ENCODE measurements at regions not wholly inside any gene's neighbourhood (a gene's known extent, or its start where the extent isn't known, plus 50 kb on each side); places are given as distances from the start of the nearest gene placed in this dataset.

DNA sequence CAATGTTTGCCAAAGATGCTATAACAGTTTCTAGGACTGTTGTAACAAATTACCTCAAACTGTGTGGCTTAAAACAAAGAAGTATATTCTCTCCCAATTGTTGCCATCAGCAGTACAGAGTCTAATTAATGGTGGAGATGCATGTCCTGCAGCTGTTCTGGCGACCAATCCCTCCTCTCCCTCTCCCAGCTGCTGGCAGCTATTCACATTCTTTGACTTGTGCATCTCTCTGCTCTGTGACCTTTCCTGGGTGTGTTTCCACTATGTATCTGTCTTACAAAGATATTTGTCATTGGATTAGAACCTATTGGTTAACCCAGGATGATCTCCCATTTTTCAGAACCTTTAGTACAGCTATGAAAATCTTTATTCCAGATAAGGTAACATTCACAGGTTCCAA, 561.7 kb upstream of the POM121L12 start:
- DNase-seq = no peak

GRCh38 chr7:52472006-52472620, 563.3 kb upstream of the POM121L12 start:
- no peak for DNase-seq

DNA sequence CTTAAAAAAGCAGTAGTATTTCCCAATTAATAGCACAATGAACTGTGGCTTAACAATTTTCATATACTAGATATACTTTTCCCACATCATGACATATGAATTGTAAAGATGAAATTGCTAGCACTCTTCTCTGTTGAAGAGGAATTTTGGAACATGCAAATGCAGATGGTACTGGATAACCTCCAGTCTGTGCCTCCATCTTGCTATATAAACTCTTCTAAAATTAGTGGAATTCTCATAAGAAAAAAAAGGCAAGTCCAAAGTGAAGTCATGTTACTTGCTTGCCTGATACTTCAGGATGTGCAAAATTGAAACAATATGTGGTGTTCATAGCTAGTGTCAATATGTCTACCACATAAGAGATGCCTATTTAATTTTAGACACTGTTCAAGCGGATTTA, 570.2 kb upstream of the POM121L12 start:
- DNase-seq = no peak

- no peak for DNase-seq
Measured at GRCh38 chr7:52463341-52463740, 572.1 kb upstream of the POM121L12 start.

GRCh38 chr7:52462474-52462873, 573.0 kb upstream of the POM121L12 start:
- DNase-seq = no peak

- DNase-seq = no peak
Measured at GRCh38 chr7:52455571-52455970, 579.9 kb upstream of the POM121L12 start.

- no peak for DNase-seq
Measured at GRCh38 chr7:52450816-52451215, 584.6 kb upstream of the POM121L12 start.

DNA sequence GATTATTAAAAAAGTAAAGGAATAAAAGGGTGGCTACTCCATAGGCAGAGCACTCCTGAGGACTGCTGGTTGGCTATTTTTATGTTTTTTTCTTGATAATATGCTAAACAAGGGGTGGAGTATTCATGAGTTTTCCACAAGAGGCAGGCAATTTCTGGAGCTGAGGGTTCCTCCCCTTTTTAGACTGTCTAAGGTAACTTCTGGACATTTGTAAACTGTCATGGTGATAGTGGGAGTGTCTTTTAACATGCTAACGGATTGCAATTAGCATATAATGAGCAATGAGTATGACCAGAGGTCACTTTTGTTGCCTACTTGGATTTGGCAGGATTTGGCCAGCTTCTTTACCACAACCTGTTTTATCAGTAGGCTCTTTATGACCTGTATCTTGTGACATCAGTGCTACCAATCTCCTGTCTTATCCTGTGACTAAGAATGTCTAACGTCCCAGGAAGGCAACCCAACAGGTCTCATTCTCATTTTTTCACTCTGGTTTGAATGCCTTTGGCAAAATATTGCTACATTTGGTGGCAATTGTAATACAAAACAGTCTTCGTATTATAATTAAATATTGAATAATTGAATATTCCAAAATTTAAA, 587.8 kb upstream of the POM121L12 start:
- DNase-seq = no peak

DNA sequence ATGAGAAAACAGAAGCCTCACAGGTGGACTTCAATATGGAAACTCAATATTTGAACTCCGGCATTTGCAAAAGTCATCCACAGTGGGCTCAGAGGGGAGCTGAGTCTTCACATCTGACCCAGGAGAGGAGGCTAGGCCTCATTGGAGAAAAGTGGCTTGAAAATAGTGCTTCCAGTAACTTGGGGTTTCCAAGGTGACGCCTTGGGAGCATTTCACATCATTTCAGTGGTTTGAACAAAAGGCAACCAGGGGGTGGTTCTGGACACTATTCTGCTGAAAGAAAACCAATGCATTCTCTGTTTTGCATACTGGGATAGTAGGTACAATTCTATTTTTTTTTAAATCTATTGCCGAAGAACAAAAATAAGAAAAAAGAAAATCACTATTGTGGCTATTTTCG, 599.2 kb upstream of the POM121L12 start:
- no peak for DNase-seq

DNA sequence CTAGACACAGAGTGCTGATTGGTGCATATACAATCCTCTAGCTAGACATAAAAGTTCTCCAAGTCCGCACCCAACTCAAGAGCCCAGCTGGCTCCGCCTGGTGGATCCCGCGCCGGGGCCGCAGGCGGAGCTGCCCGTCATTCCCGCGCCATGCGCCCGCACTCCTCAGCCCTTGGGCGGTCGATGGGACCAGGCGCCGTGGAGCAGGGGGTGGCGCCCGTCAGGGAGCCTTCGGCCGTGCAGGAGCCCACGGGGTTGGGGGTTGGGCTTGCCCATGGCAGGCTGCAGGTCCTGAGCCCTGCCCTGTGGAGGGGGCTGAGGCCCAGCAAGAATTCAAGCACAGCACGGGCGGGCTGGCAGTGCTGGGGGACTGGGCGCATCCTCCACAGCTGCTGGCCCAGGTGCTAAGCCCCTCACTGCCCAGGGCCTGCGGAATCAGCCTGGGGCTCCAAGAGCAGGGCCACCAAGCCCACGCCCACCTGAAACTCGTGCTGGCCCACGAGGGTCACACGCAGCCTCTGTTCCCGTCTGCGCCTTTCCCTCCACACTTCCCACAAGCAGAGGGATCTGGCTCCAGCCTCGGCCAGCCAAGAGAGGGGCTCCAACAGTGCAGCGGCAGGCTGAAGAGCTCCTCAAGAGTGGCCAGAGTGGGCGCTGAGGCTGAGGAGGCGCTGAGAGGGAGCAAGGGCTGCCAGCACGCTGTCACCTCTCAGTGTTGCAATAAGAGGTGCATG, 604.2 kb upstream of the POM121L12 start:
- no peak for DNase-seq

- DNase-seq = no peak
Measured at GRCh38 chr7:52423251-52423650, 612.2 kb upstream of the POM121L12 start.

GRCh38 chr7:52413051-52413450, 622.4 kb upstream of the POM121L12 start:
- no peak for DNase-seq

DNA sequence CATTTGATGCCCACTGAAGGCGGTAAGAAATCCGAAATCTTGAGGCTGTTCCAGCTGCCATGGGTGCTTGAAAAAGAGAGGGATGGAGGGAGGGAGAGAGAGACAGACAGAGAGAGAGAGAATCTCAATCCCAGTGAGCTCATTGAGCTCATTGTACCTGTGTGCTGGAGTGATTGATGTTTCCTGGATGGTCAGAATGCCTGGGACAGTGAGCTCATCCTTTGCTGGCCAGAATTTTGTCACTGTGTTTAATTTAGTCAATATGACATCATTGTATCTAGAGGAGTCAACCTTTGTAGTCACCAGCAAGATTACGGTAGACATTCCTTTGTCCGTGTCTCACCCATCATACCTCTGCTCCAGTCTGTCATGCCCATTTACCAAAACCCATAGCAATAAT, 625.4 kb upstream of the POM121L12 start:
- no peak for DNase-seq

DNA sequence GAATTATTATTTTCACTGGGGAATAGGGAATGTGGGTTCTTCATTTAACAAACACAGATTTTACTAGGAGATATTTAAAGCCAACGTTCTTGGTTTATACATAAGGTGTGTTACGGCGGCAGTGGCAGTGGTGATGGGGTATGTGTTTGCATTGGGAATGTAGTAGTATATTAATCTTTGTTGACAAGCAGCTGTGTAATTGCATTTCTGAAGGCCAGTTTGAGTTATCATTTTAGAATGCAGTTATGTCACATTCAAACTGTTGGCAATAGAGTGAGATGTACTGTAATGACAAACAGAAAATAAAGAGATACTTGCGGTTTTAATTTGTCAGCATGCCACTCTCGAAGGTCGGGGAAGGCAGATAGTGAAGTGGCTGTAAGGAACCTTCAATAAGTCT, 628.6 kb upstream of the POM121L12 start:
- DNase-seq = no peak

GRCh38 chr7:52382731-52383130, 652.7 kb upstream of the POM121L12 start:
- no peak for DNase-seq

- no peak for DNase-seq
Measured at GRCh38 chr7:52369922-52370321, 665.5 kb upstream of the POM121L12 start.

DNA sequence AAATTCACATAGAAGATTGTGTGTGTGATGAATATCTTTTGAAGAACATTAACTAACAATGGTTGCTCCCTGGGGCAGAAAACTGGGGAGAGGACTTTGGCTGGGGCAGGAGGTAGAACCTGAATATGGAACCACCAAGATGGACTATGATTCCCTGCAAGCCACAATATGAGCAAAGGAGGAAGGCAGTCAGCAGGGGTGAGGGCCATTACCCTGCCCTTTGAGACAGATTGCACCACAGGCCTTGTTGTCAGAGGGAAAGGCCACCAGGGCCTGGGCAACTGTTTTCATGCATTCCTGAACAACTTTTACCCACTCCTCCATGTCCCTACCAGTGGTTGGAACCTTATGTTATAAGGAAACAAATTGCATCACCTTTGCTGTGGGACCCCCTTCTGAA, 670.1 kb upstream of the POM121L12 start:
- no peak for DNase-seq

DNA sequence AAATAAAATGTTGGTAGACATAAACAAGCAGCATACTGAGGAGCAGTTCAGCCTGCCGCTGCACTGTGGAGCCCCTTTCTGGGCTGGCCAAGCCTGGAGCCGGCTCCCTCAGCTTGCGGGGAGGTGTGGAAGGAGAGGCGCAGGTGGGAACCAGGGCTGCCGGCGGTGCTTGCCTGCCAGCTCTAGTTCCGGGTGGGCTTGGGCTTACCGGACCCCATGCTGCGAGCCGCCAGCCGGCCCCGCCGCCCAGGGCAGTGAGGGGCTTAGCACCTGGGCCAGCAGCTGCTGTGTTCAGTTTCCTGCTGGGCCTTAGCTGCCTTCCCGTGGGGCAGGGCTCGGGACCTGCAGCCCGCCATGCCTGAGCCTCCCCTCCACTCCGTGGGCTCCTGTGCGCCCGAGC, 672.9 kb upstream of the POM121L12 start:
- DNase-seq = no peak

GRCh38 chr7:52360541-52360940, 674.9 kb upstream of the POM121L12 start:
- no peak for DNase-seq

GRCh38 chr7:52355053-52355452, 680.4 kb upstream of the POM121L12 start:
- no peak for DNase-seq

DNA sequence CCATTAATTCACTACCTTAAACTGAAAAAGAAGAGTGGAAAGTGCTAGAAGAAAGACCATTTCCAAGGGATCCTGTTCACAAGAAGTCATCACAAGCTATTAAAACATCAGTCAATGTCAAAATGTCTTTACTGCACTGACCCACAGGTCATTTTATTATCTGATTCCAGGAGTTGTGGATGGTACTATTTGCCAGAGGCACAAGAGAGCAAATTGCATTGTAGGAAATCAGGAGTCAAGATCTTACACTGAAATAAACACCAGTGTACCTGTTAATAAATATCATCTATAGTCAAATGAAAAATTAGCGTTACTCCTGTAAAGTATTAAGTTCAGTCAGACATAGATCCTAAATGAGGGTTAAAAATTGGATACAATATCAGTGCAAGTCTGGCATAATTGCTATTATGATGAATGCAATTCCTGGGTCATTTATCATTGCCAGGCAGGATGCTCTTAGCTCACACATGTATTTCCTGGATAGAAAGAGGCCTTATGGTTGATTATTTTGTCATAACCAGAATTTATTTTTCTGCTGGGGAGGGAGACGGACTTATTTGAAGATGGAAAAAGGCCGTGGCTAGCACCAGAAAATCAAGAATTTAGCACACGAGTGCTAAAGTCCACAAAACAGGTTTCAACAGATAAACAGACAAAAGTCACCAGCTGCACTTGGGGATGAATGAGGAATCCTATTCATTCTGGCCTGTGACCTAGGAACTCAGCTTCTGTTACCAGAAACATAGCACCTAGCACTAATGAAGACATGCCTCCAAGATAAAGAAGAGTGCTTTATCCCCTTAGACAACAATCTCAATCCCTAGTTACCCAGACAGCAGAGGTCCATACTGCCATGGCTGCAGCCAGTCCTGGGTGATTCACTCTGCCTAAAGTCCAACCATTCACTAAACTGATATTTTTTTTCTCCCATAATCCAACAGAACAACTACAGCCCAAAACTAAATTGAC, 683.1 kb upstream of the POM121L12 start:
- DNase-seq = no peak

GRCh38 chr7:52344015-52344414, 691.4 kb upstream of the POM121L12 start:
- DNase-seq = no peak

DNA sequence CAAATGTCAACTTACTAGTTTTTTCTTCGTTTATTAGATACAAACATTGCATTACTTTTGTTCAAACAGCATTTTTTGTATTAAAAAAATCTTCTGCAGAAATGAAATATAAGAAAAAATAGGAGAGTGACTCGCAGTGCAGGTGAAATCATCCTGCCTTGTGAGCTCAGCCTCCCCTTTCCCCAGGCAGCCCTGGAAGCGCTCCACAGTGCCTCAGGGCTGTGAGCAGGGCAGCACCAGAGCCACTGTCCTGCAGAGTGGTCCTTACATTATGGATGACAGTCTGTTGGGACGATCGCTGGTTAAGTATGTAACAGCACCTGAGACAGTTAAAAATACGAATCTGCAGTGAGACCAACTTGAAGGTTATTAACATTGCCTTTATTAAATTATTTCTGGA, 695.4 kb upstream of the POM121L12 start:
- no peak for DNase-seq
